Stomach (tissue), 8 donors: ENCODE measurements at regions not wholly inside any gene's neighbourhood (a gene's known extent, or its start where the extent isn't known, plus 50 kb on each side); places are given as distances from the start of the nearest gene placed in this dataset.

ENCODE experiments used
- DNase-seq, 2 donors: peaks; one replicate each; pipeline versions ENCODE4 v3.0.0 to v3.0.0-alpha.2; 2013 to 2019
- H3K27ac ChIP-seq, 5 donors: fragments of 200-600 bp in 4 of 5; sonication (generic) in 4 of 5; one replicate each; pipeline ENCODE4 v1.5.1; 2013 to 2019; ENCODE audit warnings: mild to moderate bottlenecking in 1 of 5, moderate library complexity in 1 of 5
- H3K27me3 ChIP-seq, 3 donors: fragments of 200-600 bp; sonication (generic); one replicate each; pipeline ENCODE4 v1.5.1; 2017 to 2019; ENCODE audit warnings: mixed run types in 1 of 3
- H3K36me3 ChIP-seq, 4 donors: fragments of 200-600 bp; sonication (generic); 1 replicate in 3 of 4; 2 replicates in 1 of 4; pipeline ENCODE4 v1.5.1; 2016 to 2019
- H3K4me1 ChIP-seq, 4 donors: fragments of 200-600 bp; sonication (generic); one replicate each; pipeline ENCODE4 v1.5.1; 2016 to 2019
- H3K4me3 ChIP-seq, 4 donors: fragments of 200-600 bp; sonication (generic) in 3 of 4; one replicate each; pipeline ENCODE4 v1.5.1; 2016 to 2019; ENCODE audit warnings: mild to moderate bottlenecking in 1 of 4
- H3K9me3 ChIP-seq, 4 donors: fragments of 200-600 bp; sonication (generic); one replicate each; pipeline ENCODE4 v1.5.1; 2016 to 2019
- CTCF ChIP-seq, 7 experiments: fragments of 450-650 bp in 4 of 7; fragments of 200-600 bp in 3 of 7; sonication (generic) in 3 of 7; IDR thresholded peaks; one replicate each; pipeline ENCODE4 v1.5.1; 2016 to 2019; ENCODE audit warnings: antibody characterized with exemption in 7 of 7, control low read depth in 2 of 7, mild to moderate bottlenecking in 1 of 7
- EP300 ChIP-seq: sonication (generic); formaldehyde crosslinking; IDR thresholded peaks from one replicate; pipeline ENCODE4 v1.6.1; 2017; ENCODE audit warnings: antibody characterized with exemption
- POLR2A ChIP-seq, 4 donors: fragments of 450-650 bp; IDR thresholded peaks; one replicate each; pipeline ENCODE4 v1.6.1; 2016; ENCODE audit warnings: antibody characterized with exemption in 4 of 4, control low read depth in 2 of 4, mild to moderate bottlenecking in 1 of 4, moderate library complexity in 1 of 4
- POLR2AphosphoS5 ChIP-seq, 3 donors: sonication (generic); formaldehyde crosslinking; IDR thresholded peaks; one replicate each; pipeline ENCODE4 v1.6.1; 2016; ENCODE audit warnings: antibody characterized with exemption in 3 of 3
- WGBS, 5 donors: extraction: QIAGEN DNeasy Blood & Tissue Kit in 3 of 5; methylation state at CpG; one replicate each; pipeline versions ENCODE4 v1.1.5 to v1.1.7; 2013 to 2018; 5-methylcytosine and 5-hydroxymethylcytosine counted together
- intact Hi-C: fragments of 100-400 bp; cut with DNase I; formaldehyde crosslinking; loops from one replicate; pipeline ENCODE4 v1.15.1; 2023; ENCODE audit warnings: low total_unique reads
- donor health status: healthy with polysubstance abuse.
- donor health status: Bipolar disorder and iron deficiency.
- donor health status: healthy.

GRCh38 chr20:43361526-43361925 is 96.2 kb upstream of the SRSF6 start:
- intact Hi-C loops, result no loop called here
- Histone ChIP-seq H3K27me3 (peaks cover 0 to 27% (median 0%) of the 10 kb centered on the region in 3 donors), H3K36me3 (no peaks in the 10 kb centered on the region), H3K4me1 (no peaks in the 10 kb centered on the region), H3K4me3 (no peak overlapping the region), H3K27ac (no peak overlapping the region), H3K9me3 (no peaks in the 10 kb centered on the region)
- WGBS, 5 donors, result 82 to 91% (median 86%) methylated on average over 4 of the region's 4 CpGs
- DNase-seq, result no peak
- TF ChIP-seq EP300 (no peak), CTCF (IDR thresholded peaks at IDR 0.05) (no peak), POLR2AphosphoS5 (IDR thresholded peaks at IDR 0.05) (no peak), POLR2A (IDR thresholded peaks at IDR 0.05) (no peak)

DNA sequence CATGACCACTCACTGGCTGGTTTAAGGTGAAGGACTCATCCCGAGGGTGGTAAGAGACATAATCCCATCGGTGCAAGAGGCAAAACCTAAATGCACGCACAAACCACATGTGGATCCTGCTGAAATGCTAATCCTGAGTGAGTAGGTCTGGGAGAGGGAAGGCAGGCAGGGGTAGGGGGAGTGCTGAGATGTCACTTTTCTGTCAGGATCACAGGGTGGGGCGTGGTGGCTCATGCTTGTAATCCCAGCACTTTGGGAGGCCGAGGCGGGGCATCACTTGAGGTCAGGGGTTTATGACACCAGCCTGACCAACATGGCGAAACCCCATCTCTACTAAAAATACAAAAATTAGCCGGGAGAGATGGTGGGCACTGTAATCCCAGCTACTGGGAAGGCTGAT is 97.7 kb upstream of the SRSF6 start:
- H3K4me1 ChIP-seq, result no peaks in the 10 kb centered on the region
- intact Hi-C loops, result no loop called here
- no peak for TF ChIP-seq POLR2AphosphoS5 (IDR thresholded peaks at IDR 0.05)
- TF ChIP-seq POLR2A (IDR thresholded peaks at IDR 0.05), result no peak
- no peak for TF ChIP-seq EP300
- TF ChIP-seq CTCF (IDR thresholded peaks at IDR 0.05), result no peak
- no peak overlapping the region for H3K4me3 ChIP-seq
- H3K36me3 ChIP-seq, result no peaks in the 10 kb centered on the region
- WGBS, 5 donors, result 76 to 84% (median 80%) methylated on average over 8 of the region's 8 CpGs
- H3K27ac ChIP-seq, result no peak overlapping the region
- DNase-seq, result no peak
- no peaks in the 10 kb centered on the region for H3K9me3 ChIP-seq
- H3K27me3 ChIP-seq, result peaks cover 0 to 17% (median 0%) of the 10 kb centered on the region in 3 donors

GRCh38 chr20:43358811-43359210 is 98.9 kb upstream of the SRSF6 start:
- no peak overlapping the region for H3K4me3 ChIP-seq
- WGBS, 5 donors, result 77 to 94% (median 92%) methylated on average over 2 of the region's 2 CpGs
- no peak for DNase-seq
- H3K27me3 ChIP-seq, result peaks cover 0 to 6% (median 0%) of the 10 kb centered on the region in 3 donors
- H3K4me1 ChIP-seq, result no peaks in the 10 kb centered on the region
- H3K9me3 ChIP-seq, result no peaks in the 10 kb centered on the region
- no peaks in the 10 kb centered on the region for H3K36me3 ChIP-seq
- intact Hi-C loops, result no loop called here
- no peak overlapping the region for H3K27ac ChIP-seq
- TF ChIP-seq EP300 (no peak), POLR2A (IDR thresholded peaks at IDR 0.05) (no peak), CTCF (IDR thresholded peaks at IDR 0.05) (no peak), POLR2AphosphoS5 (IDR thresholded peaks at IDR 0.05) (no peak)

GRCh38 chr20:43357352-43357751 is 100.3 kb upstream of the SRSF6 start:
- Histone ChIP-seq H3K4me3 (no peak overlapping the region), H3K4me1 (no peaks in the 10 kb centered on the region), H3K27me3 (no peaks in the 10 kb centered on the region), H3K9me3 (no peaks in the 10 kb centered on the region), H3K27ac (no peak overlapping the region), H3K36me3 (no peaks in the 10 kb centered on the region)
- TF ChIP-seq CTCF (IDR thresholded peaks at IDR 0.05) (no peak), POLR2A (IDR thresholded peaks at IDR 0.05) (no peak), EP300 (no peak), POLR2AphosphoS5 (IDR thresholded peaks at IDR 0.05) (no peak)
- intact Hi-C loops, result no loop called here
- no peak for DNase-seq
- 75 to 93% (median 87%) methylated on average over 6 of the region's 6 CpGs for WGBS, 5 donors
